GM19324 (cell line): ENCODE measurements at regions not wholly inside any gene's neighbourhood (a gene's known extent, or its start where the extent isn't known, plus 50 kb on each side); places are given as distances from the start of the nearest gene placed in this dataset.
"Not testable (repeated sequence)": the region's sequence is repeated elsewhere in the genome, so short reads cannot be mapped to it uniquely, and the experiment has no call there.

Experiments
- ATAC-seq: cut with Tn5 transposase; IDR thresholded peaks from one replicate; pipeline ENCODE4 v1.9.1; 2021; ENCODE audit warnings: mild to moderate bottlenecking, moderate library complexity; ENCODE audit not compliant: unreplicated experiment, low FRiP score

DNA sequence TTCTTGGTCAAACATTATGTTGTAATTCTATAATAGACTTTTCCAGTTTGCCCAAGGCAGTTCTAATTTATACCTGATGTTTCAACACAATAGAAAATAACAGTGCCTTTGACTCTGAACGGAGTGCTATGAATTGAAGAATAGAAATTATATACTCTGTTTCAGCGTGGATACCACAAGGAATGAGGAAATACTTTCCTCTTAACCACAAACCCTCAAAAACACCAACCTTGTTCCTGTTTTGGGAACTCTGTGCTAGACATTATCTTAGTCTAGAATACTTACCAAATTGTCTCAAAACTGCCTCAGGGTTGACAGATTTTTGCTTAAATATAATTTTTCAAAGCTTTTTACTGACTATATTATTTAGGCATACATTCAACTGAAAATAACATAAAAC lies 1629.3 kb downstream of the MRPL39 start:
- ATAC-seq: no peak

DNA sequence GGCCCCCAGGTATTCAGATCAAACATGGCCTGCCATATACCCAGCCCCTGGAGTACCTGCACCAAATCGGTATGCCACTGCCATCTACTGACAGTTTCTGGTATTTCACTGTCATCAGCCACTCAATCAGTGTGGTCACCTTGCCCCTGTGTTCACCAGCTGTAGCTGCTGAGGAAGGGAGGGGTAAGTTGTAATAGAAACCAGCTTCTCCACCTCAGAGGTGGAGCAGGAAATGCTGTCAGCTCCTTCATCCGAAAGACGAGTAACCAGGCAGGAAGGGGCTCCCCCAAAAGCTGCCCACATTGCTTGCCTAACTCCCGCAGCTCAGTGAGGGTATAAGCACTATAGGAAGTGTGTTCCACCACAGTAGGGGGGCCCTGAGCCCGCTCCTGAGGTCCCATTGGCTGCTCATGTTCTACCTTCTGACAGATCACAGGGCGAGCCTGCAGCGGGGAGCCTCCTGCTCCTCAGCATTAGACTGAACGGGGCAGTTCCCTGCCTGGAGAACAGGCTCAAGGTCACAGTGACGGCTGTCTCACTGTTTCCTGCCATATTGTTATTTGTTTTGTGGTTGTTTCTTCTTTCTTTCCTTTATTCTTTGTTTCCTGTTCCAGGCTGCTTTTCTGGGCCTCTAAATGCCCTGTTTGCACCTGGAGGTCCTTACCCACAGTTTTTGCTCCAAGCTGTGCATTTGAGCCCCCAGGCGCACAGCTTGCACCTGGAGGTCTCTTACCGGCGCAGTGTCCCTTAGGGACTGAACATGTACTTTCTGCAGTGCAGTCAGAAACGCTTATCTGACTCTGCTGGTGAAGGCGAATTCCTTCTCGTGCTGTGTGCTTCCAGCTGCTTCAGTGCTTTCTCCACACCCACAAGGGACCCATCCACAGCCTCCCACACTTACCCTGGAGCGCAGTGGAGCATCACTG lies 1638.3 kb downstream of the MRPL39 start:
- peak; percentile 93 for ATAC-seq

DNA sequence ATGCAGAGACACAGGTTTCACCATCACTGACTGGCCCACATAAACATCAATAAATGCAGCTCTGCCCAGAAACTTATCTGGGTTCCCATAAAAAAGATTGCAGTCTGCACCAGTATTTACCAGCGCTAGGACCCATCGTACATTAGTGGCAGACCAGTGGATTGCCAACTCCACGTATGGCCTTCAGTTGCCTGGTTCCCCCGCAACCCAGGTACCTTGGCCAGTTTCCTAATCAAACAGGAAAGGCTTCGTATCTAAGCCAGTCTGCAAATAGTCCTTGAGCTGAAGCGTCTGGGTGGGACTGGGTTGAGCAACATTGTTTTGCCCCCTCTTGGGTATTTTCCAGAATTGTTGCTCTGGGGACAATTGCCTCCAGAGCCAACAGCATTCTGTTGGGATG lies 1639.3 kb downstream of the MRPL39 start:
- ATAC-seq: no peak

DNA sequence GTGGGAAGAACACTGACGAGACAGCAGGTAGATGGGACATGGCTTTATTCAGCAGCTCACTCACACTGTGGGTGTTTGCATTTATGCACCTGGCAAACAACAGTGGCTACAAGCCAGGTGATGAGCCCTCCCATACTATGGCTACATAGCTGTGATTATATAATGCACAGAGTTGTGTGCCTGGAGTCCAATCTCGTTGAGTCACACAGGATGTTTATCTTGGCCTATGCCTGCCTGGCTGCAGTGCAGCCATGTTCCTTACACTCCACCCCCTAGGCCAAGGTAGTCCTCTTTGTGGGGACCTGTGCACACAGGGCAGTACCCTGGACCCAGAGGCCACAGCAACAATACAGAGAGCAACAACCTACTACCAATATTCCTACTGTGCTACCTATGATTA lies 1643.8 kb downstream of the MRPL39 start:
- no peak for ATAC-seq

DNA sequence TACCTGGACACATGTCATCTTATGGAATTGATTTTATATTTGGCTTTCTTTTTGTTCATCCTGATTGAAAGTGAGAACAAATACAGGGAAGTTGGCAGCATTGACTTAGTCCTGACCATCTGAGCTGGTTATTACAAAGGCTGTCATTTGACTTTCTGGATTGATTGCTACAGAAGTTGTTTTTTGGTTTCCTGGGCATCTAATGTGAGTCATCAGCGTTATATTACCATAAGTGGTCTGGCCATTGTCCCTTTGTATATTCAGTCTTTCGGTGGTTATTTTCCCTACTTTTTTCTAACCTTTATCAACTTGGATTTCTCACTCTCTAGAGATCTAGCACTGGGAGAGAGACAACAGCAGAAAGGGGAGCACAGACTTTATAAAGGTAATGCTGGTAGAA lies 1646.5 kb downstream of the MRPL39 start:
- no peak for ATAC-seq

DNA sequence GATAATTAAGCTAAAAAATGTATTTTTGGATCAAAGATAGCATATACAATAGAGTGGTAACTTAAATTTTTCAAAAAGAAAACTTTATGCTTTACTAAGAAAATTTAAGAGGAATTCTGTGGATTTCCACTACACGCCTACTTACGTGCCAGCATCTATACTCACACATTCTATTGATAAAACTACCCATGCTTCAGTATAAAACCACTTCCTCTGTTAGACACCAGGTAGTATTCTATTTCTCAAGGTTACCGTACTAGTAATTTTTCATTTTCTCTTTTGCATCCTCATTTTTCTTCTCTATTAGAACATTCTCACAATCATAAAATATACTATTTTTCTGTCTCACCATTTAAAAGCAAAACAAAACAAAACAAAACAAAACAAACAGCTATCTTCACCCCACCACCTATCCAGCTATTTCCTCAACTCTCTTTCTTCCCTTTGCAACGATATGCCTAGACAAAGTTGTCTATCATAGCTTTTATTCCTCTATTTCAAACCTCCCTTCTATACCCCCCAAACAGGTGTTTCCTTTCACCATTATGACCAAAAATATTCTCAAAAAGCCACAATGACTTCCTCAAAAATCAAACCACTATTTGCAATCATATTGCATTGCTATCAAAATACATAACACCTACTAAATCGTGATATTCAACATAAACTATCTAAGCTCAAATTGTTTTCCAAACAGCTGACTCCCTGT lies 1652.0 kb downstream of the MRPL39 start:
- no peak for ATAC-seq

DNA sequence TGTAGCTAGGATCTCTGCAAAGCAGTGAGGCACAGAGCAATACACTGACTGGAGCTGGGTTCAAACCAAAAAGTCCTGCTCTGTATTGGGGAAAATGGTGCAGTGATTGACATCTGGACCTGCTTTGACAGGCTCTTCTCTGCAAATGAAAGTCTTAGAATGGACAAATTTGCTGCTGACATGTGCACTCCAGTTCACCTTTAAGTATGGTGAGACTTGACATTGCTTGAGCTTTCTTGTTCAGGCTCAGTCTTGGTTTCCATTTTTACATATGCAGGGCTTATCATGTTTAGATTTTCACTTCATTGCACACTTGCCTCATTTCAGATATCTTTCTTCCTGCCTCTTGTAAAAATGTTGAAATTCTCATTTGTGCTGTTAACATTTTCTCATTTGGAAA lies 1655.0 kb downstream of the MRPL39 start:
- ATAC-seq: no peak

DNA sequence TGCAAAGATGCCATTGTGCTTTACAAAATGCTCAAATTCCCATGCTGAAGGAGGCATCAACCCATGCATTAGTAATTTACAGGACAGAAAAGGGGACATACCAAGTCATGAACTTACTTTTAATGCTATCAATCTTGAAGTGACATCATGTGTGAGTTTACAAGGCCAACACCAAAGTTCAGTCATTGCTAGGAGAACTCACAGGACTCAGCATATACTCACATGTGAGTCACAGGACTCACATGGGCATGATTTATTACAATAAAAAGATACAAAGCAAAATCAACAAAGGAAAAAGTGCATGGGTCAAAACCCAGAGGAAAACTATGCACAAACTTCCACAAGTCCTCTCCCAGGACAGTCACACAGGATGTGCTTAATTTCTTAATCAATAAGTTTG lies 1656.0 kb downstream of the MRPL39 start:
- ATAC-seq: no peak

DNA sequence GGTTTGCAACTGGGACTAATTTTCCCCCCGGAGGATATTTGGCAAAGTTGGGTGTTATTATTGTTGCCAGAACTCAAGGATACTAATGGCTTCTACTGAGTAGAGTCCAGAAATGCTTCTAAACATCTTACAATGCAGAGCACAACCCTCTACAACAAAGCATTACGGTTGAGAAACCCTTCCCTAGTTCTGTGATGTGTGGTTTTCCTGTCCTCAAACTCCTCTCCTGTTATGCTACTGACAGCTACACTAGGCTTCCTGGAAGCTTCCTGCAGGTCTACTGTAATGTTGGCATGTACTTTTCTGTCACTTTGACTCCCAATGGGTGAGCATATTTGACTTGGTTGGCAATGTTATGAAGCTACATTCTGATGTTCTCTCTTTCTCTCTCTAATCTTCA lies 1656.9 kb downstream of the MRPL39 start:
- no peak for ATAC-seq

DNA sequence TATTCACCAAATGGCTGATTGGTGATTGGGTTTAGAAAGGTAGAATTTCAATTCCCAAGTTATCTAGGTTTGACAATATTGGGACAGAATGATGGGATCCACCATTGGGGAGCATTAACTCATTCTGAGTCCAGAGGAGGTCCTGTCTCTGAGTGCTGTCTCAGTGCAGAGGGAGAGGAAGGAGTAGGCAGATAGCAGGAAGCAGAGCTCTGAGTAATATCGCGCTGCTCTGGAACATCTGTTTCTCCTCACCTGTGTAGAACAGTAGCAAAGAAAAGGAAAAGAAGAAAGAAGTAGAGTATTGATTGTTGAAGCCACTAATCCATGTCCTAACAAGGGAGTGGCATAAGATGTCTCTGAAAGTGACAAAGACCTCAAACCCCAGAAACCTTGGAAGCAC lies 1657.8 kb downstream of the MRPL39 start:
- no peak for ATAC-seq

DNA sequence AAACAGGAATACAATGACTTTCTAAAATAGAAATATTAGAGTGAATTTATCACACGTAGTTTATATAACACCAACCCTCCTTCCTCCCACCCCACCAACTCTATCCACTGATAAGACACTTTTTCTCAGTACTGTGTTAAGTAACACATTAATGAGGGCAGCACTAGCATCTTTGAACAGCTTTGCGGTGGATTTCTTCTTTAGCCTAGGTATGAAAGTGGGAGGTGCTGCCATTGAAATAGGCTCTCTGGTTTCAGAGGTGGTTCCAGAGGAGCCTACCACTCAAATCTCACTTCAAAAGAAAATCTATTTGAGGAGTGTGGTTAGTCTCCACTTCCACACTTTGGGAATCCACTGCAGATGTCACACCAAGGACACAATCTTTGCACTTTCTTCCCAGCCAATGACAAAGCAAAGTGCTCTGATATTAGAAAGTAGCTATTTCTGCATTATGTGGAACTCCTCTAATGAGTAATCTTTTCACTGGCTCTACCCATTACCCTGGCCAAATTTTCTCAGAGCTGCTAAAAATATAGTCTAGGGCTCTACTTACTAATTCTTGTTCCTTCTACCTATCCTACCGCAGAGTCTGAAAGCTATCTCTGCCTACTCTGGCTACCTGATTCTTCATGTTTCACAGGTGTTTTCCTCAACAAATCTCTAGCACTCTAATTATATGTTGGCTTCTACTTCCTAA lies 1667.8 kb downstream of the MRPL39 start:
- no peak for ATAC-seq

DNA sequence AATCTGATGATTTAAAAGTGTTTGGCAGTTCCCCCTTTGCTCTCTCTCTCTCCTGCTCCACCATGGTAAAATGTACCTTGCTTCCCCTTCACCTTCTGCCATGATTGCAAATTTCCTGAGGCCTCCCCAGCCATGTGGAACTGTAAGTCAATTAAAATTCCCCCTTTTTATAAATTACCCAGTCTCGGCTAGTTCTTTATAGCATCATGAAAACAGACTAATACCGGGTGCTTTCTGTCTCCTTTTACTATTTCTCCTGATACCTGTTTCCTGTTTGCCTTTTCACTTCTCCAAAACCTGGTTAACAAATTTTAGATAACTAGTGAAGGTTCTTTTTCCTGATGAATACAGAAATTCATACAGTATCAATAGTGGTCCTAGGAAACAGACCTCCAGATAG lies 1670.3 kb downstream of the MRPL39 start:
- no peak for ATAC-seq

DNA sequence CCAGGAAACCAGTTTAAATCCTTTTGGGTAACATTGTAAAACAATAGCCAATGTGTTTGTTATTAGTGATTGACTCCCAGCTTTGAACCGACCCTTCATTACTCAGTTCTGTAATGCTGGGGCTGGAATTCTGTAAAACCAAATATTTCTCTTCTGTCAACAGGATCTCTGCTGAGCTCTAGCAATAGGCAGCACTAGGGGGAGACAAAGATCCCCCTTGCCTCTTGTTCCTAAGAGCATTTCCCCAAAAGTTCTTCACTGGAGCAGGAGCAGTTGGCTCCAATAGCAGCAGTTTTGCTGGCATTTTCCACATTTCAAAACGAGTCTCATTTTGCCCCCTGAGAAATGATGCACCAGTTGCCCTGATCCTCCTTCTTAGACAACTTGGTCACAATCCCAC lies 1671.1 kb downstream of the MRPL39 start:
- no peak for ATAC-seq

DNA sequence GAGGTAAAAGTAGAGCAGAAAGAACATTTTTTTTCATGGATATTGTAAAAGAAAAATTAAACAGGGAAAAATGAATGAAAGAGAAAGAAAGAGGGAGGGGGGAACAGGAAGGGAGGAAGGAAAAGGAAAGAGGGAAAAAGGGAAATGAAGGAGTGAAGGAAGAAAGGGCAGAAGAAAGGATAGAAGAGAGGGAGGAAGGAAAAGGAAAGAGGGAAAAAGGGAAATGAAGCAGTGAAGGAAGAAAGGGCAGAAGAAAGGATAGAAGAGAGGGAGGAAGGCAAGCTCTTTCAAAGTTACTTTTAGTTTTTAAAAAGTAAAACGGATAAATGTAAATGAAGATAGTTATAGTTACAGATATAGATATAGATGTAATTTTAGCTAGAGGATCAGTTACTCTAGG lies 1676.7 kb downstream of the MRPL39 start:
- ATAC-seq: no peak

DNA sequence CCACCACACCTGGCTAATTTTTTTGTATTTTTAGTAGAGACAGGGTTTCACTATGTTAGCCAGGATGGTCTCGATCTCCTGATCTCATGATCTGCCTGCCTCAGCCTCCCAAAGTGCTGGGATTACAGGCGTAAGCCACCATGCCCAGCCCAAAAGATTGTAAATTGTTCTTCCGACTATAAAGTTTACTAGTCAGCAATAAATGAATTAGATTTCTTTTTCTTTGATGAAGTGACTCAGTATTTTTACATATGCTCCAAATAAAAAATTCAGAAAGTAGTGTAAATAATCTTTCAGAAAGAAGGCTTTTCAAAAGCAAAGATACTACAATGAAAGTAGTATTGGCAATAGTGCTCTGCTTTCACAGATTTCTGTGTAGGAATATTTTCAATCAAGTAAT lies 1680.9 kb downstream of the MRPL39 start:
- not testable (repeated sequence) for ATAC-seq

DNA sequence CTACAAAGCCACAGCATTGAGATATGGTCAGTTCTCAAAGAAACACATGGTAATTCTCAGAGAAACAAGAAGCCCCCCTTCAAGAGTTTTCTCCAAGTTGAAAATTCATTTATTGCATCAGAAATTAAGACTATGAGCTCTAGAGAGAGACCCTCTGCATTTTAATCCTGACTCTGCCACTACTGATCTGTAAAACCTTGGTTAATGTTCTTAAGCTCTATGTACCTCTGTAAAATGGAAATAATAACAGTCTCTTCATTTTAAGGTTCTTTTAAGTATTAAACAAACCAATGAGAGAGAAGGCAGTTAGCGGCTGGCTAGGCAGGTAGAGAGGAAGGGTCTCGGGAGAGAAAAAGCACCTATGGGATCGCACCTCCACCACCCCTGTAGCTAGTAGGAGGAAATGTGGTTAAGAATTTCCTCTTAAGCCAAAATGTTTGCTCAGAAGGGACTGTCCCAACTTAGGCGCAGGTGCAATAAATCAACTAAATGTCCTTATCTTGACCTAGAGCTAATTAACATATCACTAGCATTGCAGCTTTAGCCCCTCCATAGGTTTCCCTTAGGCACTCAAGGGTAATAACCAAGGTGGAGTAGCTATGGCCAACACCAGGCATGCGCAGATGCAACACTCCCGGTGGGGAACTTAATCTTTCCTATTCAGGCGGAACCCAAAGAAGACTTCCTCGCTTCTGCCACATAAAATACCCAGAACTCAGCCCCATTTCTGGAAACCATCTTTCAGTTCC lies 1685.4 kb downstream of the MRPL39 start:
- no peak for ATAC-seq

DNA sequence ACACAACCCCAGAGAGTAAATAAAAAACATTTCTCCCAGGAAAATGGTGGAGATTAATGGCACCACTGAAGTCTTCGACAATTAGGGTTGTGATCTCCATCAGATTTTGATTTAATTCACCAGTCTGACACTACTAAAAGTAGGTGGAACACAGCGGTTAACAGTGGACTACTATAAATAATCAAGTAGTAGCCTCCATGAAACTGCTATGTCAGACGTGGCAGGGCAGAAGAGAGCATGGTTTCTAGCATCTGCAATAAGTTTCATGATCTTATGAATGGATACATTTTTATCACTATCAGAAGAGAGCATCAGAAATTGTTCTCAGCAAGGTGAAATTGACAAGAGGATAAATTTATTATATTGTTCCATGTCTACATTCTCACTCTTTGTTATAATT lies 1706.6 kb downstream of the MRPL39 start:
- no peak for ATAC-seq

DNA sequence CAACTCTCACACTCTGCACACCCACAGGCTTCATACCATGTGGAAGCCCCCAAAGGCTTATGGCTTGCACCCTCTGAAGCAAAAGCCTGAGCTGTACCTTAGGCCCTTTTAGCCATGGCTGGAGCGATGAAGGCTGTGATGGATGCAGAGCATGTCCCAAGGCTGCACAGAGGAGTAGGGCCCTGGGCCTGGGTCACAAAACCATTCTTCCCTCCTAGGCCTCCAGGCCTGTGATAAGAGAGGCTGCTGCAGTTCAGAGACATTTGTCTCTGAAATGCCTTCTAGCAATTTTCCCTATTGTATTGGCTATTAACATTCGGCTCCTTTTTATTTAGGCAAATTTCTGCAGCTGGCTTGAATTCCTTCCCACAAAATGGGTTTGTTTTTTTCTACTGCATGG lies 1707.7 kb downstream of the MRPL39 start:
- no peak for ATAC-seq

DNA sequence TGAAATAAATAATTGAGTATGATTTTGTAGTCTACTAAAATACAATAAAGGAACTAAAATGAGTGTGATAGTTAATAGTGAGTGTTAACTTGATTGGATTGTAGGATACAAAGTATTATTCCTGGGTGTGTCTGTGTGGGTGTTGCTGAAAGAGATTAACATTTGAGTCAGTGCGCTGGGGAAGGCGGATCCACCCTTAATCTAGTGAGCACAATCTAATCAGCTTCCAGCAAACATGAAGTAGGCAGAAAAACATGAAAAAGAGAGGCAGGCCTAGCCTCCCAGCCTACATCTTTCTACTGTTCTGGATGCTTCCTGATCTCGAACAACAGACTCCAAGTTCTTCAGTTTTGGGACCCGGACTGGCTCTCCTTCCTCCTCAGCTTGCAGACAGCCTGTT lies 1716.6 kb downstream of the MRPL39 start:
- ATAC-seq: no peak

DNA sequence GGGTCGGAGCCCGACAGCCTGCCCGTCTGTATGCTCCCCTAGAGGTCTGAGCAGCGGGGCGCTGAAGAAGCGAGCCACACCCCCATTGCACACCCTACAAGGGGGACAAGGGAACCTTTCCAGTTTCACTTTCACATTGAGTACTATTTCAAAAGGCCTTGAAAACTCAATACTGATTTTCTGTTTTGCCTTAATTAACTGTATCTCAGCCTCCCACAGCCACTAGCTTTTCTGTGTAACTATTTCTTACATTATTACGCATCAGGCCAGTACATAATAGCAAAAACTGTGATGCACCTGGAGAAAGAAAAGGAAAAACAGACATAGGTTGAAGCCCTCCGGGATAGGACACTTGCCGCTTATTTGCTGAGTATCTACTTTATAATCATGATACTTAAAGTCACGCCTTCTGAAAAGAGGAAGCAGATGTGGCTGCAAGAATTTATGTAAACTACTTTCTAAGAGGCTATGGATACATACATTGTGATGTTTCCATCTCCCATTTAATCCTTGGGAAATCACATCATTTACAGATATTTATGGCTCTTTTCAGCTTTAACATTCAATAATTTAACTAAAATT lies 1719.5 kb downstream of the MRPL39 start:
- ATAC-seq: peak; percentile 84
